ENCODE measurements at regions not wholly inside any gene's neighbourhood (a gene's known extent, or its start where the extent isn't known, plus 50 kb on each side); places are given as distances from the start of the nearest gene placed in this dataset.
A peak's percentile ranks its signal among the peaks of the same experiment; 100 is the strongest.

DNA sequence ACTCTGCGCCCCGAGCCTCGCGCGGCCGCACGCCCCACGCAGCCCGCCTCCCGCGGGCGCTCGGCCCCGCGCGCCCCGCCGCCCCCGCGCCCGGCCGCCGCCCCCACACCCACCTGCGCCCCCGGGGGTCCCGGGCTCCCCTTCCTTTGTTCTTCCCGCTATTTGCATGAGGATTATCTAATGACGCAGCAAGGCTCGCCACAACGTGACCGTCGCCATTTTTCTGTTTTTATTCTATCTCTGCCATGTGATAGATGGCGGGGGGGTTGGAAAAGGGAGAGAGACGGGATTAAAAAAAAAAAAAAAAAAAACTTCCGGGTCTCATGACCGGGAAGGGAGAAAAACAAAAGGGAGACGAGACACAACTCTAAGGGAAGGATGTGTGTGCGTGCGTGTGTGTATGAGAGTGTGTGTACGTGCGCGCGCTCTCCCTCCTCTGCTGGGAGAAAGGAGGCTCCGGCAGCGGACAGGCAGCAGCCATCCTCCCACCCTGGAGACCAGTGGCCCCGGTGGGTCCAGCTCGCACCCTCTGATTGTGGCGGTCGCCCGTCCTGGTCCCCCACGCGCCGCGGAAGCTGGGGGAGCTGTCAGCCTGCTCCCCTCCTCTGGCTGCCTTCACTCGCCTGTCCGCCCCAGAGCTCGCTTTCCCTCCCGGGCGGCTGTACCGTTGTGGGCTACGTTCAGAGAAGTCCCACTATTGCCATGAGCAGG, 80.4 kb upstream of the AK4 start:
- Histone ChIP-seq H3K27ac (peak overlapping the region; percentile 99 to 100), H3K4me3 (peak overlapping the region; percentile 76)
- TF ChIP-seq, protein P1, sequence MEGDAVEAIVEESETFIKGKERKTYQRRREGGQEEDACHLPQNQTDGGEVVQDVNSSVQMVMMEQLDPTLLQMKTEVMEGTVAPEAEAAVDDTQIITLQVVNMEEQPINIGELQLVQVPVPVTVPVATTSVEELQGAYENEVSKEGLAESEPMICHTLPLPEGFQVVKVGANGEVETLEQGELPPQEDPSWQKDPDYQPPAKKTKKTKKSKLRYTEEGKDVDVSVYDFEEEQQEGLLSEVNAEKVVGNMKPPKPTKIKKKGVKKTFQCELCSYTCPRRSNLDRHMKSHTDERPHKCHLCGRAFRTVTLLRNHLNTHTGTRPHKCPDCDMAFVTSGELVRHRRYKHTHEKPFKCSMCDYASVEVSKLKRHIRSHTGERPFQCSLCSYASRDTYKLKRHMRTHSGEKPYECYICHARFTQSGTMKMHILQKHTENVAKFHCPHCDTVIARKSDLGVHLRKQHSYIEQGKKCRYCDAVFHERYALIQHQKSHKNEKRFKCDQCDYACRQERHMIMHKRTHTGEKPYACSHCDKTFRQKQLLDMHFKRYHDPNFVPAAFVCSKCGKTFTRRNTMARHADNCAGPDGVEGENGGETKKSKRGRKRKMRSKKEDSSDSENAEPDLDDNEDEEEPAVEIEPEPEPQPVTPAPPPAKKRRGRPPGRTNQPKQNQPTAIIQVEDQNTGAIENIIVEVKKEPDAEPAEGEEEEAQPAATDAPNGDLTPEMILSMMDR (IDR thresholded peaks at IDR 0.05): no peak
- peak; percentile 84 for DNase-seq (ENCODE audit: low spot score)

DNA sequence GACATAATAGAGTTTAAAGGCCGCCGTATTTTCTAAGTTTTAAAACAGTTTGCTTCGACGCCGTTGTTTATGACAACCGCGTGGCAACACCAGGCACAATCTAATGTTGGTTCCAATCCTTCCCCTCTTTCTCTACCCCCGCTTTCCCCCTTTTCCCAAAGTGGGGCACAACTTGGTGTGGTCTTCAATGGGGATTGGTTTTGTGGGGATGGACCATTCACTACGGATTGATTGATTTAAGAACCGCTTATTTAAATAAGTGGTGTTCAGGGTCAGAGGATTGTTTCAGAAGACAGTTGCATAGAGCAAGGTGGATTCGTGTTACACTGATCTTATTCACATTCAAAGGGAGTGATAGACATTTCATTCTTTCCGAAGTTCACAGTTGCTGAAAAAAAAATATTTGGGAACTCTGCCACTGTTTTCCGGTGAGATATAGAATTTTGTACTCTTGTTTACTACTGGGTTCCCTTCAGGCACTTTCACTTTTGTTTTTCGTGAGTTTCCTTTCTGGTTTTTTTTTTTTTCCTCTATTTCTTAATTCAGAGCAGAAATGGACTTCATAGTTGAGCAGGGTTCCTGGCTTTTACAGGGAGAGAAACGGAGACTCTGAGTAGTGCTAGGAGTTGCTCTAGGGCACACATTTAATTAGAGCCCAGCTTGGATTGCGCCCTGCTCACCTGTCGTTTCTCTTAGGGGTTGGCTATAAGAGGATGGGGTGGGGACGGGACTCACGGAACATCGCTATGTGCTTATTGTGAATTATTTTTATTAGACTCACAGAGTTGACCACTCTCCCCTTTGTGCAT, 79.6 kb upstream of the AK4 start:
- peak overlapping the region; percentile 76 for H3K4me3 ChIP-seq
- TF ChIP-seq, protein P1 (IDR thresholded peaks at IDR 0.05): no peak
- peak overlapping the region; percentile 99 to 100 for H3K27ac ChIP-seq
- DNase-seq (ENCODE audit: low spot score): no peak

DNA sequence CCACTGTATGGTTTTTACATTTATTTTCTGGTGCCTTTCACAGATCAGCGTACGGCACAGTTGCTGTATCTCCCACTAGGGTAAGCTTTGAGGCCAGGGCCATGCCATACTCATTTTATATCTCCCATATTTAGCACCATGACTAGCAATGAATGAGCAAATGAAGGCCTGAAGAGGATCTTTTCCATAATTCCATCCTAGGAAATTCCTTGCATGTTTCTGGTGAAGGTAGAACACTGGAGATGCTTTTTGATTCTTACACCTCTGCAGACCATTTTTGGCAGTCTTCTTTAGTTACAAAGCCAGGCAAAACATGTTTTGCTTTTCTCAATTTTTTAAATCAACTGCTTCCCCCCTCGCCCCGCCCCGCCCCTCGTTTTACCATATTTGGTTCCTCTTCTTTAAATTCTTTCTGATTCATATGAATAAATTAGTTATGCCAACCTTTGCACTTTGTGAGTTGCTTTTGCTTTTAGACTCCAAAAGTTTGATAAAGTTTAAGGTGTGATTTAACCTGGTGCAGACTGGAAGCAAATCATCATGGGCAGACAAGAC, 78.9 kb upstream of the AK4 start:
- no peak for DNase-seq (ENCODE audit: low spot score)
- TF ChIP-seq, protein P1 (IDR thresholded peaks at IDR 0.05): no peak
- H3K4me3 ChIP-seq: peak overlapping the region; percentile 76
- H3K27ac ChIP-seq: peak overlapping the region; percentile 99 to 100

DNA sequence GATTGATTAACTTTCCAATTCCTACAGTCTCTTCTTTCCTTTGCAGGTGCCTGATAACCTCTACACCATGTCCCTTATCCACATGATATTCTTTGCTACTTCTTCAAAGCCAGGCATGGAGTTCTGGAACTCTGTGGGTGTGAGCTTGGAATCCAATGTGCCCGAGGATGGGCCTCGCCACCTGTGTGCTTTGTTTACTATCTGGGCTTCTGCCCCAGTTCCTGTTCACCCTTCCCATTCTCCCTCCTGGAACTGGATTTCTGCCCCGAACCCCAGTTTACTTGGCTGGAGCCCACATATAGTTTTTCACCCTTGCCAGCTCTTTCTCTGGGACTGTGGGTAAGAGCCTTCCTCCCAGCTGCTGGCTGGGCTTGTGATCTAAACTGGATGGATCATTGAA, 75.2 kb upstream of the AK4 start:
- no peak overlapping the region for H3K4me3 ChIP-seq
- TF ChIP-seq, protein P1 (IDR thresholded peaks at IDR 0.05): no peak
- no peak for DNase-seq (ENCODE audit: low spot score)
- H3K27ac ChIP-seq: no peak overlapping the region

- H3K27ac ChIP-seq: no peak overlapping the region
- TF ChIP-seq, protein P1 (IDR thresholded peaks at IDR 0.05): peak; percentile 37
- no peak overlapping the region for H3K4me3 ChIP-seq
- no peak for DNase-seq (ENCODE audit: low spot score)
Measured at GRCh38 chr1:65075123-65075976, 72.7 kb upstream of the AK4 start.

GRCh38 chr1:65077369-65077768, 70.6 kb upstream of the AK4 start:
- DNase-seq (ENCODE audit: low spot score): no peak

More at GRCh38 chr1:65077369-65077768, 70.6 kb upstream of the AK4 start:
- Histone ChIP-seq H3K27ac (no peak overlapping the region), H3K4me3 (no peak overlapping the region)
- TF ChIP-seq, protein P1 (IDR thresholded peaks at IDR 0.05): no peak
